ENCODE measurements at regions not wholly inside any gene's neighbourhood (a gene's known extent, or its start where the extent isn't known, plus 50 kb on each side); places are given as distances from the start of the nearest gene placed in this dataset.

DNA sequence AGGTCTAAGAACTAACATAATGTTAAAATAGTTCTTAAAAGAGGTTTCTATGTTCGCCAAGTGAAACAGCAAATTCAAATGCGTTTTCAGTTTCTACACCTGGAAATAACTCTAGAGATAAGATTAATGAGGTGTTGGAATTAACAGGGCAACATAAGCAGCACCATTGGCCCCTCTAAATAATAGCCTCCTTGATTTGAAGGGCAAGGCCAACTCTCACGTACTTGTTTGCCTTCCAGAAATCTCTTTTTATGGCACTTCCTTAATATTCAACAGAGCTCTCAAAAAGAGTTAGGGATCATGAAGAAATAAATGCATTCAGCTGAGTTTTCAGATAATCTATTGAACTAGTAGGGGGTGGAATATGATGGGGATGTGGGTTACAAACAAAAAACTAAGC is 80.9 kb downstream of the AASDHPPT start:
- no peak overlapping the region for H2AFZ ChIP-seq (ENCODE audit: low read depth, low read length)
- Mint-ChIP-seq H3K4me3 (ENCODE audit: unreplicated experiment) (no peak overlapping the region), H3K9me3 (ENCODE audit: unreplicated experiment) (peaks cover 8% of the 10 kb centered on the region), H3K27ac (ENCODE audit: unreplicated experiment) (no peak overlapping the region), H3K4me1 (ENCODE audit: low read depth, unreplicated experiment) (no peaks in the 10 kb centered on the region), H3K27me3 (ENCODE audit: low read depth, unreplicated experiment) (no peaks in the 10 kb centered on the region), H3K36me3 (ENCODE audit: low read depth, unreplicated experiment) (no peaks in the 10 kb centered on the region)
- no peak for DNase-seq (ENCODE audit: low read depth)
- no peaks in the 10 kb centered on the region for H3K9me3 ChIP-seq (ENCODE audit: insufficient read depth, low read depth, low read length)
- no peak for FAIRE-seq
- TF ChIP-seq CTCF (IDR thresholded peaks at IDR 0.05; ENCODE audit: insufficient read depth, low read depth, low read length) = no peak
- no peak for TF ChIP-seq EZH2 (IDR thresholded peaks at IDR 0.05; ENCODE audit: insufficient read depth, low read length)
- no peak overlapping the region for H3K4me3 ChIP-seq (ENCODE audit: insufficient read depth, low read depth, low read length)
- H3K4me1 ChIP-seq (ENCODE audit: insufficient read depth, low read length) = no peaks in the 10 kb centered on the region
- H3K27me3 ChIP-seq (ENCODE audit: insufficient read depth, low read length) = no peaks in the 10 kb centered on the region
- no peaks in the 10 kb centered on the region for H3K79me2 ChIP-seq (ENCODE audit: insufficient read depth, low read length)
- no peak overlapping the region for H3K27ac ChIP-seq (ENCODE audit: low read depth, low read length)
- no peak overlapping the region for H3K9ac ChIP-seq (ENCODE audit: low read length)
- no peaks in the 10 kb centered on the region for H3K36me3 ChIP-seq (ENCODE audit: insufficient read depth, low read length)
- H4K20me1 ChIP-seq (ENCODE audit: insufficient read depth, low read length) = no peaks in the 10 kb centered on the region
- no peak overlapping the region for H3K4me2 ChIP-seq (ENCODE audit: low read length)

DNA sequence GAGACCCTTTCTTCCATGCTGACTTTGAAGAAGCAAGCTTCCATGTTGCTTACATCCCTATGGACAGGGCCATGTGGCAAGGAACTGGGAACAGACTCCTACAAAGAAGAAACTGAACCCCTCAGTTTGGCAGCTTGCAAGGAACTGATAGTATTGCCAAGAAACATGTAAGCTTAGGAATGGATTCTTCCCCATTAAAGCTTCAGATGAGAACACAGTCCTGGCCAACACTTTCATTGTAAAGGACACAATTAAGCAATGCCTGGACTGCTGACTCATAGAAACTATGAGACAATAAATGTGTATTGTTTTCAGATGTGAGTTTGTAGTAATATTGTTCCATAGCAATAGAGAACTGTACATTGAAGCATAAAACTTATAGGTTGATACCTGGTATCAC is 82.4 kb downstream of the AASDHPPT start:
- Histone ChIP-seq H3K4me2 (ENCODE audit: low read length) (no peak overlapping the region), H3K27ac (ENCODE audit: low read depth, low read length) (no peak overlapping the region), H4K20me1 (ENCODE audit: insufficient read depth, low read length) (no peaks in the 10 kb centered on the region), H3K9ac (ENCODE audit: low read length) (no peak overlapping the region), H2AFZ (ENCODE audit: low read depth, low read length) (no peak overlapping the region), H3K9me3 (ENCODE audit: insufficient read depth, low read depth, low read length) (no peaks in the 10 kb centered on the region), H3K79me2 (ENCODE audit: insufficient read depth, low read length) (no peaks in the 10 kb centered on the region), H3K27me3 (ENCODE audit: insufficient read depth, low read length) (no peaks in the 10 kb centered on the region), H3K4me3 (ENCODE audit: insufficient read depth, low read depth, low read length) (no peak overlapping the region), H3K36me3 (ENCODE audit: insufficient read depth, low read length) (no peaks in the 10 kb centered on the region), H3K4me1 (ENCODE audit: insufficient read depth, low read length) (no peaks in the 10 kb centered on the region)
- peaks cover 9% of the 10 kb centered on the region for H3K9me3 Mint-ChIP-seq (ENCODE audit: unreplicated experiment)
- TF ChIP-seq CTCF (IDR thresholded peaks at IDR 0.05; ENCODE audit: insufficient read depth, low read depth, low read length) (no peak), EZH2 (IDR thresholded peaks at IDR 0.05; ENCODE audit: insufficient read depth, low read length) (no peak)
- no peak overlapping the region for H3K4me3 Mint-ChIP-seq (ENCODE audit: unreplicated experiment)
- H3K27me3 Mint-ChIP-seq (ENCODE audit: low read depth, unreplicated experiment) = no peaks in the 10 kb centered on the region
- H3K36me3 Mint-ChIP-seq (ENCODE audit: low read depth, unreplicated experiment) = no peaks in the 10 kb centered on the region
- peak; percentile 4 for DNase-seq (ENCODE audit: low read depth)
- no peak for FAIRE-seq
- no peak overlapping the region for H3K27ac Mint-ChIP-seq (ENCODE audit: unreplicated experiment)
- no peaks in the 10 kb centered on the region for H3K4me1 Mint-ChIP-seq (ENCODE audit: low read depth, unreplicated experiment)

- FAIRE-seq (no peak), DNase-seq (ENCODE audit: low read depth) (no peak)
- no peaks in the 10 kb centered on the region for H3K36me3 Mint-ChIP-seq (ENCODE audit: low read depth, unreplicated experiment)
- Histone ChIP-seq H3K27ac (ENCODE audit: low read depth, low read length) (no peak overlapping the region), H3K9ac (ENCODE audit: low read length) (no peak overlapping the region), H3K36me3 (ENCODE audit: insufficient read depth, low read length) (no peaks in the 10 kb centered on the region), H3K4me3 (ENCODE audit: insufficient read depth, low read depth, low read length) (no peak overlapping the region), H2AFZ (ENCODE audit: low read depth, low read length) (no peak overlapping the region), H3K79me2 (ENCODE audit: insufficient read depth, low read length) (no peaks in the 10 kb centered on the region), H3K4me1 (ENCODE audit: insufficient read depth, low read length) (no peaks in the 10 kb centered on the region), H4K20me1 (ENCODE audit: insufficient read depth, low read length) (no peaks in the 10 kb centered on the region), H3K4me2 (ENCODE audit: low read length) (no peak overlapping the region), H3K27me3 (ENCODE audit: insufficient read depth, low read length) (no peaks in the 10 kb centered on the region), H3K9me3 (ENCODE audit: insufficient read depth, low read depth, low read length) (no peaks in the 10 kb centered on the region)
- no peak for TF ChIP-seq EZH2 (IDR thresholded peaks at IDR 0.05; ENCODE audit: insufficient read depth, low read length)
- TF ChIP-seq CTCF (IDR thresholded peaks at IDR 0.05; ENCODE audit: insufficient read depth, low read depth, low read length) = no peak
- H3K4me1 Mint-ChIP-seq (ENCODE audit: low read depth, unreplicated experiment) = no peaks in the 10 kb centered on the region
- no peak overlapping the region for H3K4me3 Mint-ChIP-seq (ENCODE audit: unreplicated experiment)
- no peak overlapping the region for H3K27ac Mint-ChIP-seq (ENCODE audit: unreplicated experiment)
- H3K27me3 Mint-ChIP-seq (ENCODE audit: low read depth, unreplicated experiment) = no peaks in the 10 kb centered on the region
- peaks cover 11% of the 10 kb centered on the region for H3K9me3 Mint-ChIP-seq (ENCODE audit: unreplicated experiment)
Measured at GRCh38 chr11:106160494-106160893, 83.0 kb downstream of the AASDHPPT start.

Data from astrocyte (in vitro differentiated cells and primary cell).